ENCODE measurements at regions not wholly inside any gene's neighbourhood (a gene's known extent, or its start where the extent isn't known, plus 50 kb on each side); places are given as distances from the start of the nearest gene placed in this dataset.
"Not testable (repeated sequence)": the region's sequence is repeated elsewhere in the genome, so short reads cannot be mapped to it uniquely, and the experiment has no call there.

DNA sequence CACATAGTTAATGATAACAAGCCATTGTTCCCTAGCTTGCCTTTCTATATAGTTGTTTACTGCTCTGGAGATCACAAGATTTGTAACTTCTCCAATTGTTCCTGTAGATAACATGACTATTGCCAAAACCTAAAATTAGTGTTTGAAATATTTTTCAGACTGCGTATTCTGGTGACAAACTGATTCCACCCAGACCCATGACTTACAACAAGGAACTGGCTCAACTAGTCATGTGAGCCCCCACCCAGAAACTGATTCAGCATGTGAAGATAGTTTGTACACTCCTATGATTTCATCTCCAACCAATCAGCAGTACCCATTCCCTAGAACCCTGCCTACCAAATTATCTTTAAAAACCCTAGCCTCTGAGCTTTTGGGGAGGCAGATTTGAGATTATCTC is 131.4 kb upstream of the BCL9 start:
- no peak overlapping the region for H3K4me3 ChIP-seq
- intact Hi-C loops (cut with DNase I; ENCODE audit: low total_unique reads) = no loop called here
- no peaks in the 10 kb centered on the region for H3K9me3 ChIP-seq
- DNase-seq = no peak
- no peaks in the 10 kb centered on the region for H3K36me3 ChIP-seq (ENCODE audit: low read depth, missing control alignments)
- TF ChIP-seq, protein P1, sequence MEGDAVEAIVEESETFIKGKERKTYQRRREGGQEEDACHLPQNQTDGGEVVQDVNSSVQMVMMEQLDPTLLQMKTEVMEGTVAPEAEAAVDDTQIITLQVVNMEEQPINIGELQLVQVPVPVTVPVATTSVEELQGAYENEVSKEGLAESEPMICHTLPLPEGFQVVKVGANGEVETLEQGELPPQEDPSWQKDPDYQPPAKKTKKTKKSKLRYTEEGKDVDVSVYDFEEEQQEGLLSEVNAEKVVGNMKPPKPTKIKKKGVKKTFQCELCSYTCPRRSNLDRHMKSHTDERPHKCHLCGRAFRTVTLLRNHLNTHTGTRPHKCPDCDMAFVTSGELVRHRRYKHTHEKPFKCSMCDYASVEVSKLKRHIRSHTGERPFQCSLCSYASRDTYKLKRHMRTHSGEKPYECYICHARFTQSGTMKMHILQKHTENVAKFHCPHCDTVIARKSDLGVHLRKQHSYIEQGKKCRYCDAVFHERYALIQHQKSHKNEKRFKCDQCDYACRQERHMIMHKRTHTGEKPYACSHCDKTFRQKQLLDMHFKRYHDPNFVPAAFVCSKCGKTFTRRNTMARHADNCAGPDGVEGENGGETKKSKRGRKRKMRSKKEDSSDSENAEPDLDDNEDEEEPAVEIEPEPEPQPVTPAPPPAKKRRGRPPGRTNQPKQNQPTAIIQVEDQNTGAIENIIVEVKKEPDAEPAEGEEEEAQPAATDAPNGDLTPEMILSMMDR (IDR thresholded peaks at IDR 0.05) = no peak
- no peak for TF ChIP-seq POLR2A (IDR thresholded peaks at IDR 0.05)
- no peaks in the 10 kb centered on the region for H3K27me3 ChIP-seq
- H3K27ac ChIP-seq = no peak overlapping the region
- 97 to 100% methylated on average over 1 of the region's 1 CpG for WGBS, 2 donors
- H3K4me1 ChIP-seq = no peaks in the 10 kb centered on the region

DNA sequence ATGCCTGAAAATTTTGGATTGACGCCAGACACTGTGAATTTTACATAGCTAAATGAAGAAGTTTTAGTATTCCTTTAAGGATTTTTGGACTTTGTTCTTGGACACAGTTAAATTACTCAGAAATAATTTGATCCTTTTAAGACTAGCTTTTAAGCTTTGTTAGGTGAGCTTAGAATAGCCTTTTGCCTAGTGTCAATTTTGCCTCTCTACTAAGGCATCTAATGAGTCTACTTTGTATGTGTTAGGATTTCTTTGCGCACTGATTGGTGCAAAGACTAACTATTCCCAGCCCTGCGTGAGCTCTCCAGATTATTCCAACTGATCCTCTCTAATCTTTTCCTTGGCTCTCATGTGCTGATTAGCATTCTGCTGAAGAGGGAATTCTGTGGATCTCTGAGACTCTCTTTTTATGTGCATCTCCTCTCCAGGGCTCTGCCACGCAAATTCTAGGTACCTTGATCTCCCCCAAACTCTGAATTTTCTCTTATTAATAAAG is 128.1 kb upstream of the BCL9 start:
- intact Hi-C loops (cut with DNase I; ENCODE audit: low total_unique reads) = no loop called here
- 77 to 87% methylated on average over 4 of the region's 4 CpGs for WGBS, 2 donors

DNA sequence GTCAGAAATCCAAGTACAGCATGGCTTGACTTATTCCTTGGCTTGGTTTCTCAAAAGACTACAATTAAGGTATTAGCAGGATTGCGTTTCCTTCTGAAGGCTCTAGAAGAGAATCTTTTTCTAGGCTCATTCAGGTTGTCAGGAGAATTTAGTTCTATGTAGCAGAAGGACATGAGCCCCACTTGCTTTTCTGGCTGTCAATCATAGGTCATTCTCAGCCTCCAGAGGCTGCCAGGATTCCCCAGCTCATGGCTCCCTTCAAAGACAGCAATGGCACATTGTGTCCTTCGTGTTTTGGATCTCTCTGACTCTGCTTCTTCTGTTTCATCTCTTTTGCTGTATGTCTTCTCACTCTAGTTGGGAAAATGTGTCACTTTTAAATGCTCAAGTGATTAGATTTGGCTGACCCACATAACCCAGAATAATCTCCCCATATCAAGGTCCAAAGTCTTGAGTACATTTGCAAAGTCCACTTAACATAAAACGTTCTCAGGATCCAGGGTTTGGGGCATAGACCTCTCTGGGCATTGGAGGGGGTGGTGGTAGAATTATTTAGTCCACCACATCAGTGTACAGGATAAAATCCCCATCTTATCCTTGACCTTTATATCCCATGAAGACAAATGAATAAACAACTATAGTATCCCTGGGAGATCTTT is 126.7 kb upstream of the BCL9 start:
- Histone ChIP-seq H3K4me1 (no peaks in the 10 kb centered on the region), H3K27ac (no peak overlapping the region), H3K9me3 (no peaks in the 10 kb centered on the region), H3K27me3 (no peaks in the 10 kb centered on the region), H3K36me3 (ENCODE audit: low read depth, missing control alignments) (no peaks in the 10 kb centered on the region), H3K4me3 (no peak overlapping the region)
- intact Hi-C loops (cut with DNase I; ENCODE audit: low total_unique reads) = no loop called here
- no peak for DNase-seq
- no peak for TF ChIP-seq POLR2A (IDR thresholded peaks at IDR 0.05)
- TF ChIP-seq, protein P1 (IDR thresholded peaks at IDR 0.05) = no peak
- 57% methylated on average over 3 of the region's 3 CpGs for WGBS, 2 donors

More for the DNA sequence above, 128.1 kb upstream of the BCL9 start:
- Histone ChIP-seq H3K27ac (no peak overlapping the region), H3K4me1 (no peaks in the 10 kb centered on the region), H3K4me3 (no peak overlapping the region), H3K9me3 (no peaks in the 10 kb centered on the region), H3K27me3 (no peaks in the 10 kb centered on the region), H3K36me3 (ENCODE audit: low read depth, missing control alignments) (no peaks in the 10 kb centered on the region)
- TF ChIP-seq, protein P1 (IDR thresholded peaks at IDR 0.05) = no peak
- no peak for TF ChIP-seq POLR2A (IDR thresholded peaks at IDR 0.05)
- DNase-seq = no peak

DNA sequence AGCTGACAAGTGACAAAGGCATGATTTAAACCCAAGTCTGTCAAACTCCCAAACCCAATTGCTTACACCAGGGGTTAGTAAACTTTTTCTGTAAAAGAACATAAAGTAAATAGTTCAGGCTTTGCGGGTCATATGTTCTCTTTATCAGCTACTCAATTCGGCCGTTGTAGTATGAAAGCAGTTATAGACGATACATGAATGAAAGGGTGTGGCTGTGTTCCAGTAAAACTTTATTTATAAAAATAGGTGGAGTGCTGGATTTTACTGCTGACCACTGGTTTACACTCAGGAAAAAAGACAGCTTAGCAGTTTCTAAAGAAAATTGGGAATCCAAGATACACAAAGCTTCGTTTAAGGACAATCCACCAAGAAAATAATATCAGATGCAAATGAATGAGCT is 124.3 kb upstream of the BCL9 start:
- no peak overlapping the region for H3K4me3 ChIP-seq
- DNase-seq = no peak
- no peaks in the 10 kb centered on the region for H3K36me3 ChIP-seq (ENCODE audit: low read depth, missing control alignments)
- H3K27ac ChIP-seq = no peak overlapping the region
- TF ChIP-seq POLR2A (IDR thresholded peaks at IDR 0.05) = no peak
- TF ChIP-seq, protein P1 (IDR thresholded peaks at IDR 0.05) = no peak
- intact Hi-C loops (cut with DNase I; ENCODE audit: low total_unique reads) = no loop called here
- no peaks in the 10 kb centered on the region for H3K27me3 ChIP-seq
- WGBS, 2 donors = 75 to 77% methylated on average over 5 of the region's 5 CpGs
- H3K9me3 ChIP-seq = no peaks in the 10 kb centered on the region
- H3K4me1 ChIP-seq = no peaks in the 10 kb centered on the region

DNA sequence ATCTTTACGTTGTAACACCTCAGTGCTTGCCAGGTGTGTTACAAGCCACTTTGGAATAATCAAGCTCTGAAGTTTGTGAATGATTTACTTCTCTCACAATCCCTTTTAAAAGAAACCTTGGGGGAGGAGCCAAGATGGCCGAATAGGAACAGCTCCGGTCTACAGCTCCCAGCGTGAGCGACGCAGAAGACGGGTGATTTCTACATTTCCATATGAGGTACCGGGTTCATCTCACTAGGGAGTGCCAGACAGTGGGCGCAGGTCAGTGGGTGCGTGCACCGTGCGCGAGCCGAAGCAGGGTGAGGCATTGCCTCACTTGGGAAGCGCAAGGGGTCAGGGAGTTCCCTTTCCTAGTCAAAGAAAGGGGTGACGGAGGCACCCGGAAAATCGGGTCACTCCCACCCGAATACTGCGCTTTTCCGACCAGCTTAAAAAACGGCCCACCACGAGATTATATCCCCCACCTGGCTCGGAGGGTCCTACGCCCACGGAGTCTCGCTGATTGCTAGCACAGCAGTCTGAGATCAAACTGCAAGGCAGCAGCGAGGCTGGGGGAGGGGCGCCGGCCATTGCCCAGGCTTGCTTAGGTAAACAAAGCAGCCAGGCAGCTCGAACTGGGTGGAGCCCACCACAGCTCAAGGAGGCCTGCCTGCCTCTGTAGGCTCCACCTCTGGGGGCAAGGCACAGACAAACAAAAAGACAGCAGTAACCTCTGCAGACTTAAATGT is 118.0 kb upstream of the BCL9 start:
- H3K4me3 ChIP-seq; intact Hi-C loops (cut with DNase I; ENCODE audit: low total_unique reads); H3K4me1 ChIP-seq; H3K9me3 ChIP-seq; H3K36me3 ChIP-seq (ENCODE audit: low read depth, missing control alignments); H3K27ac ChIP-seq; H3K27me3 ChIP-seq; DNase-seq: not testable (repeated sequence)
- WGBS, 2 donors = 76 to 77% methylated on average over 30 to 31 of the region's 31 CpGs

Data from testis (tissue), 2 donors.